H1 (cell line): ENCODE measurements at regions not wholly inside any gene's neighbourhood (a gene's known extent, or its start where the extent isn't known, plus 50 kb on each side); places are given as distances from the start of the nearest gene placed in this dataset.

ENCODE experiments used
- ATF2 ChIP-seq: IDR thresholded peaks from 2 replicates; pipeline ENCODE4 v1.6.1; 2012; ENCODE audit warnings: low read length, inconsistent platforms
- EGR1 ChIP-seq: IDR thresholded peaks from 2 replicates; pipeline ENCODE4 v1.6.1; 2011; ENCODE audit warnings: low read depth, low read length, borderline replicate concordance
- HDAC2 ChIP-seq, 2 experiments: fragments of 300-600 bp in 1 of 2; sonication (generic) in 1 of 2; IDR thresholded peaks; 2 replicates each; pipeline ENCODE4 v1.6.1; 2011 to 2012; ENCODE audit warnings: low read depth in 2 of 2, low read length in 2 of 2, mild to moderate bottlenecking in 2 of 2, moderate library complexity in 2 of 2, borderline replicate concordance in 1 of 2, inconsistent platforms in 1 of 2
- RFX5 ChIP-seq: IDR thresholded peaks from 2 replicates; pipeline ENCODE4 v1.6.1; 2011; ENCODE audit warnings: low read depth, low read length, improper control_type of control experiment, borderline replicate concordance
- SAP30 ChIP-seq: fragments of 300-600 bp; sonication (generic); IDR thresholded peaks from 2 replicates; pipeline ENCODE4 v1.7.1; 2012; ENCODE audit warnings: low read length, moderate library complexity, mild to moderate bottlenecking, inconsistent platforms; ENCODE audit not compliant: insufficient read depth, insufficient replicate concordance

GRCh38 chr4:18369561-18369960, 348.0 kb upstream of the LCORL start (continued):
- TF ChIP-seq HDAC2 (IDR thresholded peaks at IDR 0.05; ENCODE audit: borderline replicate concordance in 1 of 2, low read depth in 2 of 2, low read length in 2 of 2) (no peak), SAP30 (no peak), RFX5 (no peak), ATF2 (no peak), EGR1 (no peak)
